Cardiac muscle cell (in vitro differentiated cells and primary cell): ENCODE measurements at regions not wholly inside any gene's neighbourhood (a gene's known extent, or its start where the extent isn't known, plus 50 kb on each side); places are given as distances from the start of the nearest gene placed in this dataset.
A peak's percentile ranks its signal among the peaks of the same experiment; 100 is the strongest.

Experiments
- DNase-seq, 2 donors: peaks; one replicate each; pipeline versions ENCODE4 v3.0.0 to v3.0.0-alpha.2; 2010 to 2017; ENCODE audit warnings: low read depth in 1 of 2, low spot score in 1 of 2
- H3K27ac ChIP-seq: fragments of 200-600 bp; sonication (generic); 2 replicates; pipeline ENCODE4 v1.5.1; 2016
- H3K27me3 ChIP-seq: fragments of 200-600 bp; sonication (generic); 2 replicates; pipeline ENCODE4 v1.6.0; 2016; ENCODE audit warnings: control low read depth
- H3K36me3 ChIP-seq: fragments of 200-600 bp; sonication (generic); 2 replicates; pipeline ENCODE4 v1.5.1; 2016; ENCODE audit warnings: control low read depth
- H3K4me1 ChIP-seq: fragments of 200-600 bp; sonication (generic); 2 replicates; pipeline ENCODE4 v1.8.1; 2017; ENCODE audit warnings: low read depth, mild to moderate bottlenecking, mixed run types
- H3K4me3 ChIP-seq: fragments of 200-600 bp; sonication (generic); 2 replicates; pipeline ENCODE4 v1.5.1; 2016; ENCODE audit warnings: mild to moderate bottlenecking
- H3K9me3 ChIP-seq: fragments of 200-600 bp; sonication (generic); 2 replicates; pipeline ENCODE4 v1.5.1; 2017; ENCODE audit warnings: low read depth, mild to moderate bottlenecking, control low read depth
- TF ChIP-seq, protein P1 (sequence below): IDR thresholded peaks from 2 replicates; pipeline ENCODE4 v1.5.1; 2012; ENCODE audit warnings: low read depth, mild to moderate bottlenecking, low read length

DNA sequence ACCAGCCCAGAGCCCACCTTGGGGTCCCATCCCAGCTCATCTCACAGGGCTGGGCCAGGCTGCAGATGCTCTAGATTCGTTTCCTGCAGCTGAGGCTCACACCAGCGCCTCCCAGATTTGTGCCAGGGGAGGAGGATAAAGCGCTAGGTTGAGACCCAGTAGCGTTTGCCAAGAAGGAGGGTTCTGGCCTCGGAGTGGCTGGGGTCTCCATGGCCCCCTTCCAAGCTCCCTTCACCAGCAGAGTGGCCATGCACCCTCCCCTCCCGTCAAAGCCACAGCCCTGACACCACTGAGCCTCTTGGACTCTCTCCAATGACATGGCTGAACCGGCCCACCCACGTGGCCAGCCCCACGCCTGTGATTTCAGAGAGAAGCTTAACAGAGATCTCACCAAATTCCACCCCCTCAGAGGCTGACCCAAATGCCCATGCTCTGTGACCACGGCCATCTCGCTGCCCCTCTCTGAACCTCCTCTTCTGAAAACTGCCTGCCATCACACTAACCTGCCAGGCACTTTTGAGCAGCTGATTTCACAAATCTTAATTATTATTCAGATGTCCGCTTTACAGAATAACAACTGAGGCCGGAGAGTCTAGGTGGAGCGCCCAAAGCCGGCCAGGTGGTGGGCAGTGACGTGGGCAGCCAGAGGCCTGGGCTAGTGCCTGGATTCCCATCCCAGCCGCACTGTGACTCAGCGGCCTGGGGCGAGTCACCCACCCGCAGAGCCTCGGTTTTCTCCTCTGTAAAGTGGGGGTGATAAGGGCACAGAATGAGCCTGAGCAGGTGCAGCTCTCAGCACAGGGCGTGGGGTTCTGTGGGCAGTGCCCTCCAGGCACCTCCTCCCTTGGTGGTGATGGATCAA lies 155.7 kb downstream of the C9orf50 start:
- TF ChIP-seq, protein P1, sequence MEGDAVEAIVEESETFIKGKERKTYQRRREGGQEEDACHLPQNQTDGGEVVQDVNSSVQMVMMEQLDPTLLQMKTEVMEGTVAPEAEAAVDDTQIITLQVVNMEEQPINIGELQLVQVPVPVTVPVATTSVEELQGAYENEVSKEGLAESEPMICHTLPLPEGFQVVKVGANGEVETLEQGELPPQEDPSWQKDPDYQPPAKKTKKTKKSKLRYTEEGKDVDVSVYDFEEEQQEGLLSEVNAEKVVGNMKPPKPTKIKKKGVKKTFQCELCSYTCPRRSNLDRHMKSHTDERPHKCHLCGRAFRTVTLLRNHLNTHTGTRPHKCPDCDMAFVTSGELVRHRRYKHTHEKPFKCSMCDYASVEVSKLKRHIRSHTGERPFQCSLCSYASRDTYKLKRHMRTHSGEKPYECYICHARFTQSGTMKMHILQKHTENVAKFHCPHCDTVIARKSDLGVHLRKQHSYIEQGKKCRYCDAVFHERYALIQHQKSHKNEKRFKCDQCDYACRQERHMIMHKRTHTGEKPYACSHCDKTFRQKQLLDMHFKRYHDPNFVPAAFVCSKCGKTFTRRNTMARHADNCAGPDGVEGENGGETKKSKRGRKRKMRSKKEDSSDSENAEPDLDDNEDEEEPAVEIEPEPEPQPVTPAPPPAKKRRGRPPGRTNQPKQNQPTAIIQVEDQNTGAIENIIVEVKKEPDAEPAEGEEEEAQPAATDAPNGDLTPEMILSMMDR = no peak
- peaks cover 18% of the 10 kb centered on the region for H3K4me1 ChIP-seq
- no peaks in the 10 kb centered on the region for H3K9me3 ChIP-seq
- H3K27ac ChIP-seq = no peak overlapping the region
- H3K27me3 ChIP-seq = no peaks in the 10 kb centered on the region
- H3K36me3 ChIP-seq = no peaks in the 10 kb centered on the region
- peak in 1 of 2 donors; percentile 72 for DNase-seq
- no peak overlapping the region for H3K4me3 ChIP-seq

DNA sequence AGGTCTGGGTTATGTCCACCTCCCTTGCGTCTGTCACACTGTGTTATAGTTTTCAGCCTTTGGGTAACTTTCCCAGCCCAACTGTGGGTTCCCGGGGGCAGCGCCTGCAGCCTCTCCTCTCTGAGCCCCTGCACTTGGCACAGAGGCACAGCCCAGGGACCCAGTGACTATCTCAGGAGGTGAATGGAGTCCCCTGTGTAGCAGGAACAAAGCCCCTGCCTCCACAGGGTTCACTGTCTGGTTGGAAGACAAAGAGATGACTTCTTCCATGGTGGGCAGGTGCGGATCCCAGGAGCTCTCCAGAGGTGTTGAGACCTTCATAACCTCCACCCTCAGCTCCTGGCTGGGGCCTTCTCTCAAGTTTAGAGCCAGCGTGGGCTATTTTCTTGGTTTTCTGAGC lies 156.9 kb downstream of the C9orf50 start:
- no peaks in the 10 kb centered on the region for H3K36me3 ChIP-seq
- no peaks in the 10 kb centered on the region for H3K27me3 ChIP-seq
- no peak for DNase-seq
- H3K9me3 ChIP-seq = no peaks in the 10 kb centered on the region
- TF ChIP-seq, protein P1 = no peak
- H3K4me3 ChIP-seq = no peak overlapping the region
- H3K27ac ChIP-seq = no peak overlapping the region
- peaks cover 29% of the 10 kb centered on the region for H3K4me1 ChIP-seq

DNA sequence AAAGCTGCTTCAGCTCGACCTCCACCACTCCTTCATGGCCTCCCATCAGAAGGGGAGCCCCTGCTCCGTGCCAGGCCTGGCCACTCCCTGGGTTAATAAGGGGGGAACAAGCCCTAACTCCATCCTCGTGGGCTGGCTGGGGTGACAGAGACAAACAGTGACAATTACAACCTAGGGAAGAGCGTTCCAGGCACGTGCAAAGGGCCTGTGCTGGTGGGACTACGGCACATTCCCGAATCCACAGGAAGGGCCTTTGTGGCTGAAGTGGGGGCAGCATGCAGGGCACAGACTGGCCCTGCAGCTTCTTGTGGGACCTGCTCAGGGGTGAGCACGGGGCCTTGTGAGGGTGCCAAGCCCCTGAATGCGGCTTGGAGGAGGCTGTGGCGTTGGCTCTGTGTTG lies 157.4 kb downstream of the C9orf50 start:
- Histone ChIP-seq H3K4me3 (no peak overlapping the region), H3K27ac (no peak overlapping the region), H3K9me3 (no peaks in the 10 kb centered on the region), H3K4me1 (peaks cover 34% of the 10 kb centered on the region), H3K27me3 (no peaks in the 10 kb centered on the region), H3K36me3 (no peaks in the 10 kb centered on the region)
- no peak for DNase-seq
- TF ChIP-seq, protein P1 = no peak

DNA sequence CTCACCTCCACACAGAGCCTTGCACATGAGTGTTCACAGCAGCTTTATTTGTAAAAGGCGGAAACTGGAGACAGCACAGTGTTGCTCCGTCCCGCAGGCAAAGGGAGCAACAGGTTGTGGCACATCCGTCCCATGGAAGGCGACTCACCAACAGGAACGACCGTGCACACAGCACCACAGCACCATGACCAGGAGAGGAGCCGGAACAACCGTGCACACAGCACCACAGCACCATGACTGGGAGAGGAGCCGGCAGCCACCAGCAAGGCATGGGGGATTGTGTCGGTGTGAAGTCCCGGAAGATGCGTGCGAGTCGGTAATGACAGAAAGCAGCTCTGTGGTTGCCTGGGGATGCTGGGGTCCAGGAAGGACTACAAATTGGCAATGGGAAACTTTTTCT lies 158.5 kb downstream of the C9orf50 start:
- Histone ChIP-seq H3K27me3 (no peaks in the 10 kb centered on the region), H3K4me3 (no peak overlapping the region), H3K9me3 (no peaks in the 10 kb centered on the region), H3K27ac (no peak overlapping the region), H3K4me1 (peaks cover 40% of the 10 kb centered on the region), H3K36me3 (no peaks in the 10 kb centered on the region)
- no peak for DNase-seq
- TF ChIP-seq, protein P1 = no peak

DNA sequence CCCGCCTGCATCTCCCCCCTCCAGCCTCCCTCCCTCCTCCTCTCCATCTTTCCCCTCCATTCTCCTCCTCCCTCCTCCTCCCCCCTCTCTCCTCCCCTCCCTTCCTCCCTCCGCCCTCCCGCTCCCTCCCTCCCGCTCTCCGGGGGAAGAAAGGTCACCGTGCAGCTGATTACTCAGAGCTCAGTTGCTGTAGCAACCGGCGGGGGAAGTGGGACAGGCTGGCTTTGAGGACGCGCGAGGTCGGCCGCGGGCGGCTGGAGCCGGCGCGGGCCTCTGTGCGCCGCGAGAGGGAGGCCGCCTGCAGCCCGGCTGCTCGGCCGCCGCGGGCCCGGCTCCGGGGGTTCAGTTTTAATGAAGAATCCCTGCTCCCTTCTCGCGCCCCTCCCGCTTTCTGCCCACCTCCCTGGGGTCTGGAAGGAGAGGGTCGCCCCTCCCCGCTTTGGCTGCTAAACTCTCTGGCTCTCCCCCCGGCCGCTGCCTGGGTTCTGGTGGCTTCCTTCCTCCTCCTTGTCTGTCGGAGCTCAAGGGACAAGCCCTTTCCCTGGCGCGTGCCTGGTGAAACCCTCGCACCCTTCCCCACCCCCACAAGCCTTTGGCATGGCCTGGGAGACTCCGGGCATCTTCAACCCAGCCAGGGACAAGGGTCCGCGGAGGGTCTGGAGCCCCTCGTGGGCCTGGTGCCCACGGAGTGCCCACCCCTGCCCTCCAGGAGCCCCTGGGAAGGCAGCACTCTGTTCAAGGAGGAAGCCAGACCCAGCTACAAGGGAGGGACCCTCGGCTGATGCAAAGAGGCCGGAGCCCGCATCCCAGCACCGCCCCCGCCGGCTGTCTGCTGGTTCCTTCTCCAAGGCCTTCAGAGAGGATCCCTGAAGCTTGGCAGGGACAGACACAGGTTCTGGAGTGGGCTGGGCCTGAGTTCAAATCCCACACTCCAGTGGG lies 160.3 kb downstream of the C9orf50 start:
- peak overlapping the region; percentile 97 for H3K27ac ChIP-seq
- peaks cover 40% of the 10 kb centered on the region for H3K4me1 ChIP-seq
- no peaks in the 10 kb centered on the region for H3K27me3 ChIP-seq
- H3K4me3 ChIP-seq = peak overlapping the region; percentile 18
- H3K9me3 ChIP-seq = no peaks in the 10 kb centered on the region
- H3K36me3 ChIP-seq = no peaks in the 10 kb centered on the region
- peak; percentile 98 to 100 for DNase-seq
- TF ChIP-seq, protein P1 = peak; percentile 16
